HCEC 1CT (cell line): ENCODE measurements at regions not wholly inside any gene's neighbourhood (a gene's known extent, or its start where the extent isn't known, plus 50 kb on each side); places are given as distances from the start of the nearest gene placed in this dataset.
A peak's percentile ranks its signal among the peaks of the same experiment; 100 is the strongest.
"Not testable (repeated sequence)": the region's sequence is repeated elsewhere in the genome, so short reads cannot be mapped to it uniquely, and the experiment has no call there.

Source experiments
- DNase-seq: peaks from one replicate; pipeline ENCODE4 v3.0.0-alpha.2; 2017

DNA sequence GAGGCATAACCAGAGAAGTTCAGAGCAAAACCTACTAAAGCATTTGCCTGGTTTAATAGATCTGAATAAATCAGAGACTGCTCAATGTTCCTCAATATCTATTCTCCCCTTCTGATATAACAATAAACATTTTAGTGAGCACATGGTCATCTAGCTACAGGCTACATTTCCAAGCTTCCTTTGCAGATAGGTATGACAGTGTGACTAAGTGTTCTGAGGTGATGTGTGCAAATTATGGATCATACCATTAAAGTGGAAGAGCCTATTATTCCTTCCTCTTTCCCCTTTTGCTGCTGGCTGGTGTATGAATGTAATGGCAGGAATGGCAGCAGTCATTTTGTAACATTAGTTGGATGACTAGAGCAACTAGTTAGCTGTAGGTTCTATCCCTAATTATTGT, 285.8 kb upstream of the RASA1 start:
- DNase-seq, result no peak

DNA sequence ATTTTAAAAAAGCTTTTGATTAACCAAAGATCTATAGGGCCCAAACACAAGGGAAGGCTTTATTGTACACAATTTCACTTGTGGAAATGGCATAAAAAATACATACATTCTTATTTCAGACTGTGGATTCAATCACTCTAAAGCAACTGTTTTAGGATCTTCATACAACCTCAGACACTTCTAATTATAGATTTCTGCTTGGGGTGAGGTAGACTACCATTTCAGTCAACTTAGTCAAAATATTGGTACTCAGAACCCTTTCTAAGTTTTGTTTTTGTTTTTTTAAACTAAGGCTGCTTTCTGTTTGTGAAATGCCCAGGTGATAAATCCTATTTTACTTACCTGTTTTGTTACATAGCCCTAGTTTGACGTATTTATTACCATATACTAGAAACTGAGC, 284.5 kb upstream of the RASA1 start:
- no peak for DNase-seq

DNA sequence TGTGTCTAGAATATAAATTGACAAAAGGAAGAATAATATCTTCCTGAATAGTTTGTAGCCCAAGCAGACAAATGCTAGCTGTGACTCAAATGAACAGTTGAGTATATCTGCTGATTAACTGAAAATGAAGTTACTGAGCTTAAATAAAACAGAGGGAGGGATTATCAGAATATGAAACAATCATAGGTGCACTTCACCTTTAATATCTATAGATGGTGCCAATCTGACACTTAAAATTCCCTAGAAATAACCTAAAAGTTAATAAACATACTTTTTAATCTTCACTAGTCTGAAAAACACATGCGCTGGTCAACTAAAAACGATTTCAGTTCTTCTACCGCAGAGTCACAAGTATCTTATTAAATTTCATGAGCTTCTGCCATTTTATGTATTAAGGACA, 280.8 kb upstream of the RASA1 start:
- DNase-seq, result no peak

DNA sequence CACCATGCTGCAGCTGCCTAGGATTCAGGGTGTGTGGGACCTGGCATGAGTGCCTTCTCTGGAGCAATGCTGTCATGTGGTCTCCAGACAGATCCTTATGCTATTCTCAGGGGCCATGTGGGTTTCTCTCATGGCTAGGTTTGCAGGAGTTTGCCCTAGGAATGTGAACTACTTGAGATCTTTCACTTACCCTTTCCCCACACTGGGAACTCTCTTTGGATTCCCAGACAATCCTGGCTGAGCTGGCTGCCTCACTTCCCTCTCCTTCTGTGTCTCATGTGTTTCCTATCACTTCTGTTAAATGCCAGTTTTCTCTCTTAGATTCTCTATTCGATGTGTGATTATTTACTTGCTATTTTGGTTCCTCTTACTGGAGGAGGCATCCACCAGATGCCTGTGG, 270.2 kb upstream of the RASA1 start:
- no peak for DNase-seq

DNA sequence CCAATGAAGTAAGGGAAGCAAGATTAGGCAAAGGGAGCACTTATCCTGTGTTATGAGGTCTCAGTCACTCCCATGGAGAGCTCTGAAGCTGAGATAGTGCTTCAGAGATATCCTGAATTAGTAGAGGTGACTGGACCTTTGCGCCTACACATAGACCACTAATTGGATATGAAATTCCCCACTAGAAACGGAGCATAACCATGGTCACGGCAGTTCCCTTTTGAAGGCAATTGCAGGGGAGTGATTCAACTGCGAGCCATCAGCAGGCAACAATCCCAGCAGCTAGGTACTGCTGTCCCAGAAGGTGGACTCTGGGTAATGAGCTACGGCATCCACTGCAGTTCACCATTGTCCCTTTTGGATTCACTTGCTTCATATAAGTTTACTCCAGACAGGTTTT, 267.7 kb upstream of the RASA1 start:
- DNase-seq, result no peak

DNA sequence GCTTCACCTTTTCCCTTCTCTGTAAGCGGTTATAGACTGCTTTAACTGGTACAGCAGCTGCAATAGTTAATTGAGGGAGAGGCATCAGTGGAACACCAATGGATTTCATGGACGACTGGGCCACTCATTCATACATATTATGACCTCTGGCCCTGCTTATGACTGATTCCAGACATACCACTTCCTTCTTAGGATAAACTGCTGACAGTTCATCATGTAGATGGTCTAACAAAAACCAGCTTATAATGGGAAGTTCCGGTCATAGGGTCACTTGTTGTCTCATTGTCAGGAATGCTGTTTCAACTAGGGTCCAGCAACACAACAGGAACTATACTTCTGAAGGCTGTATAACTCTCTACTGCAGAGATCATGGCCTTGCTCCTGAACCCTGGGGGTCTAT, 265.2 kb upstream of the RASA1 start:
- DNase-seq, result peak; percentile 6

DNA sequence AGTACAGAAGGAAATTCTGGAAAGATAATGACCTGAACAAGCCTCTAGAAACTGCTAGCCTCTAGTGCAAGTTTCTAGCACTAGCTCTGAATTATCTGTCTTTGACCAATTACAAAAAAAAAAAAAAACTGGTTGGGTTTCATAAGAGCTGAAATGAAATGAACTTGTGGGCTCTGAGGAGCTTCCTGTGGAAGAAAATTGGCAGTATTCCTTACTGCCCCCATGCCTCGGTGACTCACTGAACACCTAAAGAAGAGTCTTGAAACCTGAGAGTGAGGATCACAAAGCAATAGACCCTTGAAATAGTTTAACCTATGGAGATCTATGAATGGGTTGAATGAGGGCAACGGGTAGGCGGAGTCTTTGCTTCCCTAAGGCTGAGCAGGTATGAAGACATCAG, 263.6 kb upstream of the RASA1 start:
- no peak for DNase-seq

DNA sequence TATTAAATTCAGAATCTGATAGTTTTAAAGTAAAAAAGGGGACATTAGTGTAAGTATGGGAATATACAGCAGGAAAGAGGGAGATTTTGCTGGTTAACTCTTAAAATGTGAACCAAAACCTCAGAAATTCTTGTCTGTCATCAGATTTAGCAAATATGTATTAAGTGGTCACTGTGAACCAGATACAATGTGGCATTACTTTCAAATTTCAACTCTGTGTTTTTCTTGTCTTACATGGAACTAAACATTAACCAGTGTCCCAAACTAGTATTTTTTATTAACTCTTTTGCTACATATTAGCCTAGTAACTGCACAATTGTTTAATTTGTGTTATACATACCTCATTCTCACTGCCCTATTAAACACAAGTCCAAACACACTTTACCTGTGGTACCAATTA, 259.9 kb upstream of the RASA1 start:
- DNase-seq, result no peak

DNA sequence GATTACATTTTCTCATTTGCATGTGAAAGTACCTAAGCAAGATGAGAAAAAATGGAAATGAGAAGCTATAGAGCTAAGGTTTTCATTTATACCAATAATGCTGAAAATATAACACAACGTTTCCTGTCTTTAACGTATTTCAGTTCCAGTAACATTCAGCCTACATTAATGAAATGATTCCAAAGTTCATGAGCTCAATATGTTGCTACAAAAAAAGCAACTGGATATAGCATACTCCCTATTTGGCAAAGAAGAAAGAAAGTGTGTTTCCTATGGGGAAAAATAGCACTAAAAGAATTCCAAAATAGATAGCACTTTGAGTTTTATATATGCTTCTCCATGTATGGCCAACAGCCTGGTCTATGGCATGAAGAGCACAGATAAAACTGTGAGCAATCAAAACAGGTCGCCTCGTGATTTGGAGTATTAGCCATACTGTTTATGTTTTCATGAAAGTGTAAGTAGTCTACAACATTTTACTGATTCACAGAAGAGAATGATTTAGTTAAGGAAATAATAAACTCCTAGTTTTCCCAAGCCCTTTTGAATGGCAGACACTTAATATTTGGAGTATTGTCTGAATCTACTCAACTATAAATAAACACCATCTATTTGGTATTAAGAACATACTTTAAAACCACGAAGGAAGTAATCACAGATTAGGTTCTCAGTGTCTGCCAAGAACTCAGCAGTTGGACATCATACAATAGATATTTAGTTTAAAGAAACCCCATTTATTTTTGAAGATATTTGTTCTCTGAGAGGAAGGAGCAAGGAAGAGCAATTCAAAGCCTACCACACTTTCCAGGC, 258.7 kb upstream of the RASA1 start:
- DNase-seq, result no peak

DNA sequence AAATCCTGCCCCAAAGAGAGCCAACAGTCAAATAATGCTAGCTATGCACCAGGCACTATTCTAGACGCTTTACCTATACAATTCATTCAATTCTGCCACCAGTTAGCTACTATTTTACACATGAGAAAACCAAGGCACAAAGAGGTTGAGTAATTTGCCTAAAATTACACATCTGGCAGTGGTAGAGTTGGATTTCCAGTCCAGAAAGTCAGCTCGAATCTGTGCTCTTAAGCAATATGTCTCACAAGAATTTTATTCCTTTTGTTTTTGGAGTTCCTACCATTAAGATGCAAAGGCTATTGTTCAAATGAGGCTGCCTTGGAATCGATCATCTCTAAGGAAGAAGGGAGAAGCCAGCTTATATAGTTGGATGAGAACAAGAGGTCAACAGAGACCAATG, 256.9 kb upstream of the RASA1 start:
- no peak for DNase-seq

DNA sequence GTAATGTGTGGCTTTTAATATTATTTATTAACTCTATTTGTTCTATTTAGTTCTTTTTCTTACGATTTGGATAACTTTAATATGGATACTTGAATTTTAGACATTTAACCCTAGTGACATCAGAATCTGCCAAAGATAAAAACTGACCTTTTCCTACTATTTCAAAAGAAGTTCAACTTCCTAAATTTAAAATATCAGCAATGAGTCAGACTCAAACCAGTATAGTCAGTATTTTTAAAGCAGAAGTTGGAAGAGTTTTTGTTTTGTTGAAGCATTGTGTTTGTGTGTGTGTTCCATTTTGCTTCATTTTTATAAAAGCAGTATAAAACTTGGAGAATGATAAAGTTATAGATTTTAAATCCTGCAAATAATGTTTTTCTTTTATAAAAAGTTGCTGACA, 251.8 kb upstream of the RASA1 start:
- no peak for DNase-seq

DNA sequence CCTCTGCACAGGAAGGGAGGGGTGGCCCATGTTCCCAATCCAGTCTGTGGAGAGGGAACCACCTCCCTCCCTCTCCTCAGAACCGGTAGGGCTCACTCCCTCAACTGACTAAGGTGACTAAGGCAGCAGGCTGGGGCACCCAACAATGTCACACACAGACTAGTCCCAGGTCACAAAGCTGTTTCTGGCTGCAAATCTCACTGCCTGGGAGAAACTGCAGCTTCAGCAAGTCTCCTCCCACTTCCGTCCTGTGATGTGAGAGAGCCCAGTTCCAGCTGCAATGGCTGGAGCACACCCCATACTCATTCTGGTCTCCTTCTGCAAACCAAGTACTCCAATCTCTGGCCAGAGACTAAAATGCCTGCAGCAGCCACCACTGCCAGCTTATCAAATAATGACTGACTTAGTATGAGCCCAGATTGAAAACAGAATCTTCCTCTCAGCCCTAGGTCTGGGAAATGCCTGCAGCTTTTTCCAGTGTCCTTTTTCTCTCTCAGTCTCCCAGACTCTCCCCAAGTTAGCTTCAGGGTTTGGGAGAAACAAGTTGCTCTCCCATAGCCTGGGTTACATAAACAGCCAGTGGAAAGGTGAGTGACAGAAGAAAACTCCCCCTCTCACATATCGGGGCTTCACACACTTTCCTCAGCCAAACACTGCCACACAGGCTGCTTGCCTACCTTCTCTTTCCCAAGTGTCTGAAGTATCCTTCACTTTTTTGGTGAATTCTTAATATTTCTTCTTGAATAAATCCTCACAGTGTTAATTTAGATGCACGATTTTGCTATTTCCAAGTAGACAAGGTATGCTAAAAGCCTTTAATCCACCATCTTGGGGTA, 247.4 kb upstream of the RASA1 start:
- peak; percentile 5 for DNase-seq

DNA sequence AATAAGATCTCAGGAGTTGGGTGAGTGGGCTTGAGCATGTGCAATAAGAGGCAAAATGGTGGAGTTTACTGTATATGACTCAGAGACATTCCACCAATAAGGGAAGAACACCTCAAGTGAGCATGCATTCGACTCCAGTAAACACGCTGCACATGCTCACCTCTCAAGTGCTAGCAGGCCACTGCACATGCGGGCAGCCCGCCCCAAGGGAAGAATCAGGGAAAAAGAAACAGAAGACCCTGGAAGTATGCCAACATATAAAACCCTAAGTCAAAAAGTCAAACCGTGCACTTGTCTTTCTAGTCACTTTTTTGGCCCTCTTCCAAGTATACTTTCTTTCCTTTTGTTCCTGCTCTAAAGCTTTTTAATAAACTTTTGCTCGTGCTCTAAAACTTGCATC, 245.3 kb upstream of the RASA1 start:
- DNase-seq, result no peak

DNA sequence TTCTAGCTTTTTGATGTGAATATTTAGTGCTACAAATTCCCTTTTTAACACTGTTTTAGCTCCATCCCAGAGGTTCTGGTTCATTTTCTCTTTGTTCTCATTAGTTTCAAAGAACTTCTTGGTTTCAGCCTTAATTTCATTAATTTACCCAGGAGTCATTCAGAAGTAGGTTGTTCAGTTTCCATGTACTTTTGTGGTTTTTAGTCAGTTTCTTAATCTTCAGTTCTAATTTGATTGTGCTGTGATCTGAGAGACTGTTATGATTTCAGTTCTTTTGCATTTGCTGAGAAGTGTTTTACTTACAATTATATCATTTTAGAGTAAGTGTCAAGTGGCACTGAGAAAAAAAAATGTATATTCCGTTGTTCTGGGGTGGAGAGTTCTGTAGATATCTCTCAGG, 240.1 kb upstream of the RASA1 start:
- no peak for DNase-seq

DNA sequence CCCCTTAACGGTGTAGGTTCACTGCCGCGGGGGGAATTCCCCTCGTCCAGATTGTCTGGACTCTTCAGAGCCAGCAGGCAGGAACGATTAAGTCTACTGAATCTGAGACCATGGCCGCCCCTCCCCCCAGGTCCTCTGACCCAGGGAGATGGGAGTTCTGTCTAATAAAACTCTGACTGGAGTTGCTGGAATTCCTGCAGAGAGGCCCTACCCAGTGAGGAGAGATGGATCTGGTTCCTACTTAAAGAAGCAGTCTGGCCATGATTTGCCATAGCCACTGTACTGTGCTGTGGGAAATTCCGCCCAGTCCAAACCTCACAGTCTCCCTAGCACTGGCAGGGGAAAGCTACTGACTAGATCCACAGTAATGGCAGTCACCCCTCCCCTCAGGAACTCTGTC, 237.7 kb upstream of the RASA1 start:
- DNase-seq, result no peak

DNA sequence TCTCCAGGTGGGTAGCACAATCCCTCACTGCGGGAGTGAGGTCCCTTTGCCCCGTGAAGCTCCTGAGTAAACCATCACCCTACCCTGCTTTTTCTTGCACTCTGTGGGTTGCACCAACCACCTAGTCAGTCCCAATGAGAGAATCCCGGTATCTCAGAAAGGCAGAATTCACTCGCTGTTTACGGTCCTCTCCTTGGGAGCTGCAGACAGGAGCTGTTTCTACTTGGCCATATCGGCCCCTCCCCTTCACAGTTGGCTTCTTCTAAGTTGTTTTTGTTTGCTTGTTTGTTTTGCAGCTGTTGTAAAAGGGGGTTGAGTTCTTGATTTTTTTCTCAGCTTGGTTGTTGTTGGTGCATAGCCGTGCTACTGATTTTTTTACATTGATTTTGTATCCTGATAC, 237.0 kb upstream of the RASA1 start:
- DNase-seq, result no peak

DNA sequence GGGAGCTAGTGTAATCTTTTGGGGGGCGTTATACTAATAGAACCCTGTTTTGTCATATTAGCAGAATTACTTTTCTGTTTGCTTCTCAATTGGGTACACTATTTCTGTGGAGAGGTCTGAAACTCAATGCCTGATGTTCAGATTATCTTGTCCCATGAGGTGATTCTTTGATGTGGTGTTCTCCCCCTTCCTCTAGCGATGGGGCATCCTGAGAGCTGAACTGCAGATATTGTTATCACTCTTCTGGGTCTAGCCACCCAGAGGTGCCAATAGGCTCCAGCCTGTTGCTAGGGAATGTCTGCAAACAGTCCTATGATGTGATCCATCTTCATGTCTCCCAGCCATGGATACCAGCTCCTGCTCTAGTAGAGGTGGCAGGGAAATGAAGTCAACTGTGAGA, 233.1 kb upstream of the RASA1 start:
- DNase-seq, result no peak

DNA sequence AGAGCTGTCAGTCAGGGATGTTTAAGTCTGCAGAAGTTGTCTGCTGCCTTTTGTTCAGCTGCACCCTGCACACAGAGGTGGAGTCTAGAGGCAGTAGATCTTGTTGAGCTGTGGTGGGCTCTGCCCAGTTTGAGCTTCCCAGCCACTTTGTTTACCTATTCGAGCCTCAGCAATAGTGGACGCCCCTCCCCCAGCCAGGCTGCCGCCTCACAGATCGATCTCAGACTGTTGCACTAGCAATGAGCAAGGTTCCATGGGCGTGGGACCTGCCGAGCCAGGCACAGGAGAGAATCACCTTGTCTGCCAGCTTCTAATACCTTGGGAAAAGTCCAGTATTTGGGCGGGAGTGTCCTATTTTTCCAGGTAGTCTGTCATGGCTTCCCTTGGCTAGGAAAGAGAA, 225.1 kb upstream of the RASA1 start:
- DNase-seq, result no peak

DNA sequence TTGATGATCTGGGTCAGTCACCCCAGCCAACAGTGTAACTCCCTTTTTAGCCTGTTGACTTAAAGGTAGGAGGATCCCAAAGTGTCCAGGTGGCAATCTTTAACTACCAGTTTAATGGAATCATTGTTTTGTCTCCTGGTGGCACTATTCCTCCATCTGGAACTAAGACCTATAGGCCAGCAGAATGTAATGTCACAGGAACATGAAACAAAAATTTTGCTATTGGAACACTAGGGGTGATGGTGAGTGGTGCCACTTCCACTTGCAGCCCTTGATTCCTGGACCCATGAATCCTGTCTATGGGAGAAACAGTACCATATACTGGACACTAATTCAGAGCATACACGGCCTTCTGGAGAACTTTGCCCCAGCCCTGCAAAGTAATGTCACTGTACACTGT, 219.5 kb upstream of the RASA1 start:
- peak; percentile 14 for DNase-seq

DNA sequence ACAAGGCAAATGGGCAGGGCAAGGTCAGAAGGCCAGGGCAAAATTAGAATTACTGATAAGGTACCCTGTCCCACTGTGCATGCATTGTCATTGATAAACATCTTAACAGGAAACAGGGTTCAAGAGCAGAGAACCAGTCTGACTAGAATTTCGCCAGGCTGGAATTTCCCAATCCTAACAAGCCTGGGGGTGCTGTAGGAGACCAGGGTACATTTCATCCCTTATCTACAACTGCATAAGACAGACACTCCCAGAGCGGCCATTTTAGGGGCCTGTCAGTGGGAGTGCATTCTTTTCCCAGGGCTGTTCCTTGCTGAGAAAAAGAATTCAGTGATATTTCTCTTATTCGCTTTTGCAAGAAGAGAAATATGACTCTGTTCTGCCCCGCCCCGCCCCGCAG, 218.7 kb upstream of the RASA1 start:
- not testable (repeated sequence) for DNase-seq

DNA sequence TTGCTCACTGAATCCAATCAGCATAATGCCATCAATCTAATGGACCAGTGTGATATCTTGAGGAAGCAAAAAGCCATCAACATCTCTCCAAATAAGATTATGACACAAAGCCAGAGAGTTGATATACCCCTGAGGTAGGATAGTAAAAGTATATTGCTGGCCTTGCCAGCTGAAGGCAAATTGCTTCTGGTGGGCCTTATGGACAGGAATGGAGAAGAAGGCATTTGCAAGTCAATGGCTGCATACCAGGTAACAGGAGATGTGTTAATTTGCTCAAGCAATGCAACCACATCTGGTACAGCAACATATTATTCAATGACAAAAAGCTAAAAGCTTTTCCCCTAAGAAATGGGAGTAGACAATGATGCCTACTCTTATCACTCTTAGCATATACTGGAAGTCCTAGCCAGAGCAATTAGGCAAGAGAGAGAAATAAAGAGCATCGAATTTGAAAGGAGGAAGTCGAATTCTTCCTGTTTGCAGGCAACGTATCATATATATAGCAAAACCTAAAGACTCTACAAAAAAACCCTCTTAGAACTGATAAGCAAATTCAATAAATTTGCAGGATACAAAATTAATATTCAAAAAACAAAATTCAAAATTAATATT, 216.1 kb upstream of the RASA1 start:
- DNase-seq, result no peak

DNA sequence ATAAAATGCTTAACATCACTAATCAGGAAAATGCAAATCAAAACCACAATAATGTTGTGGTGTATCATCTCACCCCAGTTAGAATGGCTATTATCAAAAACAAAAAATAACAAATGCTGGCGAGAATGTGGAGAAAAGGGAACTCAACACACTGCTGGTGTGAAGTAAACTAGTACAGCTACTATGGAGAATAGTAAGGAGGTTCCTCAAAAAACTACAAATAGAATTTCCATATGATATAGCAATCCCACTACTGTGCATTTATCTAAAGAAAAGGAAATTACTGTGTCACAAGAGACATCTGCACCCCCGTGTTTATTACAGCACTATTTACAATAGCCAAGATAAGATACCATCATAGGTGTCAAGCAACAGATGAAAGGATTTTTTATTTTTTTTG, 214.5 kb upstream of the RASA1 start:
- no peak for DNase-seq

DNA sequence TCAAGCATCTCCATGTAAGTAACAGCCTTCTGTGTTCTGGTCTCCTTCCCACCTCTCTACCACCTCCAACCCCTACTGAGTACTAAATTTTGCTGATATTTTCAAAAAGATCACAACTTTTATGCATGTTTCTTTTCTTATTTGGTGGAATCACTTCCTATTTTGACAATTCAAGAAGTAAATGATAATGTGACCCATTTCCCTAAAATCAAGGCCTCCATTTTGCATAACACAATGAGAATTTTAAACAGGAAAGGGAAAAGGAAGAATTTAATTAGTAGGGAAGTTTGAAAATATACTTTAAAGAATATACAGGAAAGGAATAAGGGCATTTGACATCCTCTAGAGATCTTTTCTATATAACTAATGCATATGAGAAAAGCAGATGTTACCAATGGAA, 212.9 kb upstream of the RASA1 start:
- DNase-seq, result no peak

DNA sequence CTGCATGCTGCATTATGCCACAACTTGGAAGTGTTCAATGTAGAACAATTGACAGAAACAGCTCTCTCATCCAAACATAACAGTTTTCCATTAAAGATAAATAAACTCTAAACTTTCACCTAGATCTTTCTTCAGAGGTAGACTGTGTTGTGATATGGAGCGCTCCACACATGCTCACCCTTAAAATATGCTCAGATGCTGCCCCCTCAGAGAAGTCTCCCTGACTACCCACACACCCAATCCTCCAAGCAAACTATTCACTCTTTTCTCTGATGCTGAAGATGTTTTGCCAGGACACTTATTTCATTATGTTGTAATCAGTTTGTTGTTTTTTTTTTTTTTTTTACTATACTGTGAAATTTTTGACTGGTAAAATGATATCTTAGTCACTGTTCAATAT, 206.6 kb upstream of the RASA1 start:
- no peak for DNase-seq
